Thyroid gland (tissue), 4 donors: ENCODE measurements at regions not wholly inside any gene's neighbourhood (a gene's known extent, or its start where the extent isn't known, plus 50 kb on each side); places are given as distances from the start of the nearest gene placed in this dataset.

Experiments
- DNase-seq, 2 donors: peaks; one replicate each; pipeline ENCODE4 v3.0.0-alpha.2; 2019
- H3K27ac ChIP-seq, 3 donors: fragments of 200-600 bp; sonication (generic); 1 replicate in 2 of 3; 2 replicates in 1 of 3; pipeline ENCODE4 v1.5.1; 2016 to 2019; ENCODE audit warnings: mild to moderate bottlenecking in 1 of 3, moderate library complexity in 1 of 3
- H3K27me3 ChIP-seq: fragments of 200-600 bp; sonication (generic); one replicate; pipeline ENCODE4 v1.5.1; 2019
- H3K36me3 ChIP-seq, 2 donors: fragments of 200-600 bp; sonication (generic); one replicate each; pipeline ENCODE4 v1.5.1; 2016 to 2019
- H3K4me1 ChIP-seq, 2 donors: fragments of 200-600 bp; sonication (generic); one replicate each; pipeline ENCODE4 v1.5.1; 2017 to 2019
- H3K4me3 ChIP-seq, 3 donors: fragments of 200-600 bp; sonication (generic); replicated peaks in 1 of 3; 1 replicate in 2 of 3; 2 replicates in 1 of 3; pipeline ENCODE4 v1.5.1; 2016; ENCODE audit warnings: mild to moderate bottlenecking in 1 of 3
- H3K9me3 ChIP-seq: fragments of 200-600 bp; sonication (generic); one replicate; pipeline ENCODE4 v1.5.1; 2017
- POLR2A ChIP-seq, 2 donors: fragments of 450-650 bp; IDR thresholded peaks; one replicate each; pipeline ENCODE4 v1.6.1; 2017; ENCODE audit warnings: antibody characterized with exemption in 2 of 2, mild to moderate bottlenecking in 2 of 2, moderate library complexity in 1 of 2
- WGBS, 2 donors: methylation state at CpG; one replicate each; pipeline ENCODE4 v1.1.5; 2017; 5-methylcytosine and 5-hydroxymethylcytosine counted together
- intact Hi-C: fragments of 100-400 bp; cut with DNase I; formaldehyde crosslinking; loops from one replicate; pipeline ENCODE4 v1.15.1; 2023
- TF ChIP-seq, protein P1 (sequence below), 6 experiments: fragments of 200-600 bp in 3 of 6; fragments of 450-650 bp in 3 of 6; sonication (generic) in 3 of 6; IDR thresholded peaks; one replicate each; pipeline ENCODE4 v1.5.1; 2016 to 2019; ENCODE audit warnings: antibody characterized with exemption in 6 of 6, mild to moderate bottlenecking in 2 of 6, inconsistent platforms in 1 of 6, moderate library complexity in 1 of 6

DNA sequence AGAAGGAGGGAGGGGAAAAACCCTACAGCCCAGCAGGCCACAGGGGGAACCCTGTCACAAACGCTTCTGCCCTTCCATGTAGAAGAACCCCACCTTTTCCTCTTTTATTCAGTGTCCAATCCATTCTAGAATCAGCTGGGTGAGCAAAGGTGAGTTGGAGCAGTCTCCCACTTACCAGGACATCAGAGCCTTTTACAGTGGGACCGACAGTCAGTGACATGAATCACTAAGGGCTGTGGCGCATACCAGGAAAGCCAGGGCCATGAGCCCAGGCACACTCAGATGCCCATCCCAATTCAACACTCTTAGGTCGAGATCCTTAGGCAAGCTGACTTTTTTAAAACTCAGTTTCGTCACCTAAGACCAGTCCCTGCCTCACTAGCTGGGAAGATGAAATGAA, 146.1 kb downstream of the AQP9 start:
- H3K4me1 ChIP-seq, result no peaks in the 10 kb centered on the region
- no peak overlapping the region for H3K27ac ChIP-seq
- DNase-seq, result no peak
- H3K36me3 ChIP-seq, result no peaks in the 10 kb centered on the region
- 87 to 95% methylated on average over 5 of the region's 5 CpGs for WGBS, 2 donors
- H3K27me3 ChIP-seq, result no peaks in the 10 kb centered on the region
- no peak overlapping the region for H3K4me3 ChIP-seq
- intact Hi-C loops, result no loop called here
- no peaks in the 10 kb centered on the region for H3K9me3 ChIP-seq
- TF ChIP-seq, protein P1, sequence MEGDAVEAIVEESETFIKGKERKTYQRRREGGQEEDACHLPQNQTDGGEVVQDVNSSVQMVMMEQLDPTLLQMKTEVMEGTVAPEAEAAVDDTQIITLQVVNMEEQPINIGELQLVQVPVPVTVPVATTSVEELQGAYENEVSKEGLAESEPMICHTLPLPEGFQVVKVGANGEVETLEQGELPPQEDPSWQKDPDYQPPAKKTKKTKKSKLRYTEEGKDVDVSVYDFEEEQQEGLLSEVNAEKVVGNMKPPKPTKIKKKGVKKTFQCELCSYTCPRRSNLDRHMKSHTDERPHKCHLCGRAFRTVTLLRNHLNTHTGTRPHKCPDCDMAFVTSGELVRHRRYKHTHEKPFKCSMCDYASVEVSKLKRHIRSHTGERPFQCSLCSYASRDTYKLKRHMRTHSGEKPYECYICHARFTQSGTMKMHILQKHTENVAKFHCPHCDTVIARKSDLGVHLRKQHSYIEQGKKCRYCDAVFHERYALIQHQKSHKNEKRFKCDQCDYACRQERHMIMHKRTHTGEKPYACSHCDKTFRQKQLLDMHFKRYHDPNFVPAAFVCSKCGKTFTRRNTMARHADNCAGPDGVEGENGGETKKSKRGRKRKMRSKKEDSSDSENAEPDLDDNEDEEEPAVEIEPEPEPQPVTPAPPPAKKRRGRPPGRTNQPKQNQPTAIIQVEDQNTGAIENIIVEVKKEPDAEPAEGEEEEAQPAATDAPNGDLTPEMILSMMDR (IDR thresholded peaks at IDR 0.05), result no peak
- no peak for TF ChIP-seq POLR2A (IDR thresholded peaks at IDR 0.05)

DNA sequence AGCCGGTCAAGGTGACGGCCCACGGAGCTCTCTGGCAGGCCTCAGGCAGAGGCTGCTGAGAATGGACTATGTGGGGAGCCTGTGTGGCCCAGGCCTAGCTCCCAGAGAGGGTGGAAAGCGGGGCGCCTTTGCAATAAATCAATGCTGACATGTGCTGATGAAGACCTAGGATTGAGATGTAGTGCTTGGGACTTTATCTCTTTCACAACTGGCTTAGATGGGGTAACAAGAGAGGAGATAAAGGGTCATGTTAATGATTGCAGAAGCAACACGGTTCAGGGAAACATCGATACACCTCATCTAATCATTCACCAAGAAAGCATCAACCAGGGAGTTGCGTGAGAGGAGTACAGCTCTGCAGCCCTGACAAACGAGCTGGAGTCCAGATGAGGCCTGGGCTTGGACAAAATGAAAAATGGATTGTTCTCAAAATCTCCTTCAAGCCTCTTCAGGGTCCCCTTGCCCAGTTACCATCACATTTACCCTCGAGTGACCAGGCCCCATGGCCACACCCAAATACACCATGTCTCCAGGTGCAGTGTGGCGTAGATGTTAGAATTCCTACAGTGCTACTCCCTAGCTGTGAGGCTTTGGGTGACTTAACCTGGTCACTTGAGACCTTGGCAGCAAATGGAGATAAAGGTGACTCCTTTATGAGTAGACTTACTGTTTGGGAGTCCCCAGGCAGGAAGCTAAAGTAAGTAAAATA, 146.4 kb upstream of the LIPC start:
- Histone ChIP-seq H3K36me3 (no peaks in the 10 kb centered on the region), H3K4me1 (no peaks in the 10 kb centered on the region), H3K9me3 (no peaks in the 10 kb centered on the region), H3K27me3 (no peaks in the 10 kb centered on the region), H3K27ac (no peak overlapping the region), H3K4me3 (no peak overlapping the region)
- no peak for TF ChIP-seq POLR2A (IDR thresholded peaks at IDR 0.05)
- TF ChIP-seq, protein P1 (IDR thresholded peaks at IDR 0.05), result no peak
- DNase-seq, result no peak
- 88 to 89% methylated on average over 11 of the region's 11 CpGs for WGBS, 2 donors
- intact Hi-C loops, result no loop called here

GRCh38 chr15:58285921-58286278, 145.9 kb upstream of the LIPC start:
- Histone ChIP-seq H3K27me3 (no peaks in the 10 kb centered on the region), H3K36me3 (no peaks in the 10 kb centered on the region), H3K4me3 (no peak overlapping the region), H3K27ac (no peak overlapping the region), H3K4me1 (no peaks in the 10 kb centered on the region), H3K9me3 (no peaks in the 10 kb centered on the region)
- TF ChIP-seq, protein P1 (IDR thresholded peaks at IDR 0.05), result no peak
- TF ChIP-seq POLR2A (IDR thresholded peaks at IDR 0.05), result no peak
- DNase-seq, result no peak
- intact Hi-C loops, result no loop called here
- WGBS, 2 donors, result 94 to 98% methylated on average over 2 of the region's 2 CpGs

DNA sequence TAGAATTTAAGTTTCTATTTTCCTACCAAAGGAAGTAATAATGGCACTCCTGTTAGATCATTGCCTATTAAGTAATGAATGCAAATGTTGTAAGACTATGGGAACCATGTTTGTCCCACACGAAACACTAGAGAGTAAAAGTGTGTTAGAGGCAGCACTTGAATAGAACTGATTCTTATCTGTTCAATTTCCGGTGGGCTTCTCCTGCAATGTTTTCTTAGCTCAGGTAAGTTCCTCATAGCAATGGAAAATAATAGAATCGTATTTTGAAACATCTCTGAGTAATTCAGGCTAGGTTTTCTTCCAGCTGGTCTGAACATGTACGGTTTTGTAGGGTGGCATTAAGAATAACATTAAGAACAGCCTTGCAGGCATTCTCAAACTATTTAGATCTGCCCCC, 145.3 kb upstream of the LIPC start:
- H3K36me3 ChIP-seq, result no peaks in the 10 kb centered on the region
- no peaks in the 10 kb centered on the region for H3K27me3 ChIP-seq
- H3K27ac ChIP-seq, result no peak overlapping the region
- intact Hi-C loops, result no loop called here
- H3K4me3 ChIP-seq, result no peak overlapping the region
- no peaks in the 10 kb centered on the region for H3K4me1 ChIP-seq
- DNase-seq, result no peak
- 73 to 74% methylated on average over 4 of the region's 4 CpGs for WGBS, 2 donors
- H3K9me3 ChIP-seq, result no peaks in the 10 kb centered on the region
- TF ChIP-seq, protein P1 (IDR thresholded peaks at IDR 0.05), result no peak
- TF ChIP-seq POLR2A (IDR thresholded peaks at IDR 0.05), result no peak

GRCh38 chr15:58287891-58288290, 143.9 kb upstream of the LIPC start:
- intact Hi-C loops, result no loop called here
- Histone ChIP-seq H3K4me1 (no peaks in the 10 kb centered on the region), H3K36me3 (no peaks in the 10 kb centered on the region), H3K27me3 (no peaks in the 10 kb centered on the region), H3K4me3 (no peak overlapping the region), H3K27ac (no peak overlapping the region), H3K9me3 (no peaks in the 10 kb centered on the region)
- TF ChIP-seq, protein P1 (IDR thresholded peaks at IDR 0.05), result no peak
- TF ChIP-seq POLR2A (IDR thresholded peaks at IDR 0.05), result no peak
- WGBS, 2 donors, result 97 to 98% methylated on average over 2 of the region's 2 CpGs
- DNase-seq, result no peak
